ENCODE measurements at regions not wholly inside any gene's neighbourhood (a gene's known extent, or its start where the extent isn't known, plus 50 kb on each side); places are given as distances from the start of the nearest gene placed in this dataset.

GRCh38 chr2:239768907-239769553 lies 256.1 kb downstream of the NDUFA10 start:
- no peaks in the 10 kb centered on the region for H3K4me1 ChIP-seq (ENCODE audit: control insufficient read depth in 1 of 2, extremely low read depth in 1 of 2, insufficient read depth in 2 of 2, low read length in 2 of 2)
- Mint-ChIP-seq H3K36me3 (peaks cover 4% of the 10 kb centered on the region), H3K4me3 (no peak overlapping the region), H3K9me3 (peaks cover 0 to 5% (median 4%) of the 10 kb centered on the region in 3 donors), H3K27ac (no peak overlapping the region), H3K4me1 (no peaks in the 10 kb centered on the region), H3K27me3 (peaks cover 0 to 4% of the 10 kb centered on the region in 2 donors)
- no peaks in the 10 kb centered on the region for H3K36me3 ChIP-seq (ENCODE audit: control insufficient read depth in 2 of 2, extremely low read depth in 1 of 2, insufficient read depth in 1 of 2, low read length in 1 of 2)
- ATAC-seq (replicated peaks in 1 of 4), result no peak
- DNase-seq, result no peak
- H3K27ac ChIP-seq (ENCODE audit: low read length), result no peak overlapping the region
- H3K9me3 ChIP-seq, result no peaks in the 10 kb centered on the region
- WGBS (ENCODE audit: insufficient coverage), result 74% methylated on average over 6 of the region's 10 CpGs
- POLR2A ChIA-PET, result no interaction called here
- CTCF ChIA-PET, result no interaction called here
- H3K4me3 ChIP-seq (ENCODE audit: control insufficient read depth in 1 of 2, extremely low read depth in 1 of 2, low read length in 1 of 2), result no peak overlapping the region
- peaks cover 0 to 29% of the 10 kb centered on the region in 2 experiments for H3K27me3 ChIP-seq (replicated peaks in 1 of 2; ENCODE audit: control insufficient read depth in 2 of 2, extremely low read depth in 1 of 2, insufficient read depth in 2 of 2, low read length in 1 of 2)

DNA sequence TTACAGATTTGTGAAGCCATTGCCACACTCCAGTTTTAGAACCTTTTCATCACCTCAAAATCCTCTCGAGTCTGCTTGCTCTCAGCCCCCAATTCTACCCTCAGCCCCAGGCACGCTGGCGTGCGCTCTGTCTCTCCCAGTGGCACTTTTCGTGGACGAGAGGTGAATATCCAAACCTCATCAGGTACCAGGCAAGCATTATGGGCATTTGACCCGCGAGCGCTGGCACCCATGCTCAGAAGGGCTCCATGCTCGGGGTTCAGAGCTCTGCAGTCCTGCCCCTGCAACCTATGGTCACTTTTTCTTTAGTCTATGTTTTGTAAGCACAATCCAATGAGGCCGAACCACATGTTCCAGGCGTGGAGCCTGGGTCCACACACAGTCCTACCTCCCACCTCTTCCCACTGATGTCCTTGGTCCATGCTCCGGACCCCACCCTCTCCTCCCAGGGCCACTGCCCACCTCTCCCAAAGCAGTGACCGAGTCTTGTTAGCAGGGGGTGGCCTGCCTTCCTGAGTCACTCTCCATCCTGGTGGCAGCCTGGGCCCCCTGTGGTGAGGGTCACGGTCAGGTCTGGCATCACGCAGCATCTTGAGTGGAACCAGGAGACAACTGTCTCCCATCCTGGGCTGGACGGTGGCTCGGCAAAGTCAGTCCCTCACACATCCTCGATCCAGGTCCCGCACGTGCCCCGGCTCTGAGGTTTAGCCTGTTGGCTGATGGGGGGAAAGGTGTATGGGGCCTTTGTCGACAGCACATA lies 256.9 kb downstream of the NDUFA10 start:
- Histone ChIP-seq H3K9me3 (no peaks in the 10 kb centered on the region), H3K4me3 (ENCODE audit: control insufficient read depth in 1 of 2, extremely low read depth in 1 of 2, low read length in 1 of 2) (no peak overlapping the region), H3K4me1 (ENCODE audit: control insufficient read depth in 1 of 2, extremely low read depth in 1 of 2, insufficient read depth in 2 of 2, low read length in 2 of 2) (no peaks in the 10 kb centered on the region), H3K27ac (ENCODE audit: low read length) (no peak overlapping the region), H3K36me3 (ENCODE audit: control insufficient read depth in 2 of 2, extremely low read depth in 1 of 2, insufficient read depth in 1 of 2, low read length in 1 of 2) (no peaks in the 10 kb centered on the region), H3K27me3 (replicated peaks in 1 of 2; ENCODE audit: control insufficient read depth in 2 of 2, extremely low read depth in 1 of 2, insufficient read depth in 2 of 2, low read length in 1 of 2) (peaks cover 0 to 24% of the 10 kb centered on the region in 2 experiments)
- H3K27me3 Mint-ChIP-seq, result peaks cover 0 to 4% of the 10 kb centered on the region in 2 donors
- no peak overlapping the region for H3K4me3 Mint-ChIP-seq
- no peak for DNase-seq
- H3K36me3 Mint-ChIP-seq, result peaks cover 4% of the 10 kb centered on the region
- ATAC-seq (replicated peaks in 1 of 4), result no peak
- ChIA-PET CTCF (no interaction called here), POLR2A (no interaction called here)
- H3K4me1 Mint-ChIP-seq, result no peaks in the 10 kb centered on the region
- H3K9me3 Mint-ChIP-seq, result peaks cover 0 to 5% (median 4%) of the 10 kb centered on the region in 3 donors
- 90% methylated on average over 17 of the region's 23 CpGs for WGBS (ENCODE audit: insufficient coverage)
- H3K27ac Mint-ChIP-seq, result no peak overlapping the region

DNA sequence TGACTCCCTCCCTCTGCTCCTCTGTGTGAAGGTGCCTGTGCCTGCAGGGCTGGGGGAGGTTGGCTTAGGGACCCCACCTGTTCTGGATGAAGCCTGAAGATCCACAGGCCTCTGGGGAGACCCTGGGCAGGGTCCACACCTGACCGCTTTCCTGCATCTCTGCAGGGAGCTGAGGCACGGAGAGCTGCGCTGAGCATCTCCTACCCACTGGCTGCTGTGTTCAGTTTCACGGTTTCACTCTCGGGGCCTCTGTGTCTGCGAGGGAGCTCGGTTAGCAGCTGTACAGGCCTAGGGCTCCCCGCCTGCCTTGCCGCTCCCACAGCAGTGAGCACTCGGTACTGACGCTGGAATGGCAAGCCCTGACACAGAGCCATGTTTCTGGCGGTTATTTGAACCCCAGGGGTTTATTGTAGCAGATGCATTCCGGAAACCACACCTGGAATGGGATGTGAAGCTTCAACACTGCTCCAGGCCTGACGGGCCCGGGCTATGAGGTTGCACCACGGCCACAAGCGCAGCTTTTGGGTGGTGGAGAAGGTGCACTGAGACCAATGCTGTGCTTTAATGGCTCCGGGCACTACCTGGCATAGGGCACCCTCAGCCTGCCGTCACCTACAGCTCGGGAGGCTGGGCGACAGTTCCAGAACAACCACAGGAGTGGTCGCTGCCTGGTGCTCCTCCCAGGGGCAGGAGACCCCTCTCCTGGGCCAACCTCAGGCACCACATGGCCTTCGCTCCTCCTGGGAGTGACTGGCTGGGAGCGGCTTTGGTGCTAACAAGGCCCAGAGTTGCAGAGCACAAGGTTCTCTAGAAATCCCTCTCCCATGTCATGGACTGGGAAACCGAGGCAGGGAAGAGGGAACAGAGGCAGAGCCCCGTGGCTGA lies 257.9 kb downstream of the NDUFA10 start:
- WGBS (ENCODE audit: insufficient coverage), result 86% methylated on average over 23 of the region's 26 CpGs

GRCh38 chr2:239765911-239766310 lies 259.2 kb downstream of the NDUFA10 start:
- H3K4me1 ChIP-seq (ENCODE audit: control insufficient read depth in 1 of 2, extremely low read depth in 1 of 2, insufficient read depth in 2 of 2, low read length in 2 of 2), result no peaks in the 10 kb centered on the region
- H3K27ac Mint-ChIP-seq, result no peak overlapping the region
- 78% methylated on average over 6 of the region's 12 CpGs for WGBS (ENCODE audit: insufficient coverage)
- no peaks in the 10 kb centered on the region for H3K4me1 Mint-ChIP-seq
- DNase-seq, result no peak
- H3K4me3 ChIP-seq (ENCODE audit: control insufficient read depth in 1 of 2, extremely low read depth in 1 of 2, low read length in 1 of 2), result no peak overlapping the region
- H3K36me3 Mint-ChIP-seq, result no peaks in the 10 kb centered on the region
- H3K27me3 ChIP-seq (replicated peaks in 1 of 2; ENCODE audit: control insufficient read depth in 2 of 2, extremely low read depth in 1 of 2, insufficient read depth in 2 of 2, low read length in 1 of 2), result peaks cover 0 to 31% of the 10 kb centered on the region in 2 experiments
- peaks cover 0 to 1% (median 0%) of the 10 kb centered on the region in 3 donors for H3K9me3 Mint-ChIP-seq
- no peaks in the 10 kb centered on the region for H3K9me3 ChIP-seq
- ChIA-PET CTCF (no interaction called here), POLR2A (no interaction called here)
- H3K27ac ChIP-seq (ENCODE audit: low read length), result no peak overlapping the region
- no peak overlapping the region for H3K4me3 Mint-ChIP-seq
- ATAC-seq (replicated peaks in 1 of 4), result no peak
- H3K27me3 Mint-ChIP-seq, result peaks cover 4 to 7% of the 10 kb centered on the region in 2 donors
- H3K36me3 ChIP-seq (ENCODE audit: control insufficient read depth in 2 of 2, extremely low read depth in 1 of 2, insufficient read depth in 1 of 2, low read length in 1 of 2), result no peaks in the 10 kb centered on the region

More for the DNA sequence above, 257.9 kb downstream of the NDUFA10 start:
- ATAC-seq (replicated peaks in 1 of 4) (no peak), DNase-seq (no peak)
- Mint-ChIP-seq H3K9me3 (peaks cover 0 to 5% (median 4%) of the 10 kb centered on the region in 3 donors), H3K36me3 (peaks cover 4% of the 10 kb centered on the region), H3K4me1 (no peaks in the 10 kb centered on the region), H3K27ac (no peak overlapping the region), H3K27me3 (peaks cover 0 to 4% of the 10 kb centered on the region in 2 donors), H3K4me3 (no peak overlapping the region)
- CTCF ChIA-PET, result no interaction called here
- Histone ChIP-seq H3K27me3 (replicated peaks in 1 of 2; ENCODE audit: control insufficient read depth in 2 of 2, extremely low read depth in 1 of 2, insufficient read depth in 2 of 2, low read length in 1 of 2) (peaks cover 0 to 23% of the 10 kb centered on the region in 2 experiments), H3K9me3 (no peaks in the 10 kb centered on the region), H3K4me3 (ENCODE audit: control insufficient read depth in 1 of 2, extremely low read depth in 1 of 2, low read length in 1 of 2) (no peak overlapping the region), H3K36me3 (ENCODE audit: control insufficient read depth in 2 of 2, extremely low read depth in 1 of 2, insufficient read depth in 1 of 2, low read length in 1 of 2) (no peaks in the 10 kb centered on the region), H3K4me1 (ENCODE audit: control insufficient read depth in 1 of 2, extremely low read depth in 1 of 2, insufficient read depth in 2 of 2, low read length in 2 of 2) (no peaks in the 10 kb centered on the region), H3K27ac (ENCODE audit: low read length) (no peak overlapping the region)
- POLR2A ChIA-PET, result no interaction called here

GRCh38 chr2:239765076-239765845 lies 259.9 kb downstream of the NDUFA10 start:
- H3K27ac ChIP-seq (ENCODE audit: low read length), result no peak overlapping the region
- no peaks in the 10 kb centered on the region for H3K36me3 Mint-ChIP-seq
- ChIA-PET CTCF (no interaction called here), POLR2A (no interaction called here)
- H3K9me3 ChIP-seq, result no peaks in the 10 kb centered on the region
- H3K27me3 ChIP-seq (replicated peaks in 1 of 2; ENCODE audit: control insufficient read depth in 2 of 2, extremely low read depth in 1 of 2, insufficient read depth in 2 of 2, low read length in 1 of 2), result peaks cover 0 to 36% of the 10 kb centered on the region in 2 experiments
- no peak overlapping the region for H3K27ac Mint-ChIP-seq
- H3K36me3 ChIP-seq (ENCODE audit: control insufficient read depth in 2 of 2, extremely low read depth in 1 of 2, insufficient read depth in 1 of 2, low read length in 1 of 2), result no peaks in the 10 kb centered on the region
- H3K9me3 Mint-ChIP-seq, result peaks cover 0 to 8% (median 0%) of the 10 kb centered on the region in 3 donors
- H3K4me3 Mint-ChIP-seq, result no peak overlapping the region
- H3K4me3 ChIP-seq (ENCODE audit: control insufficient read depth in 1 of 2, extremely low read depth in 1 of 2, low read length in 1 of 2), result no peak overlapping the region
- H3K27me3 Mint-ChIP-seq, result peaks cover 4 to 7% of the 10 kb centered on the region in 2 donors
- no peaks in the 10 kb centered on the region for H3K4me1 ChIP-seq (ENCODE audit: control insufficient read depth in 1 of 2, extremely low read depth in 1 of 2, insufficient read depth in 2 of 2, low read length in 2 of 2)
- no peaks in the 10 kb centered on the region for H3K4me1 Mint-ChIP-seq
- 84% methylated on average over 15 of the region's 17 CpGs for WGBS (ENCODE audit: insufficient coverage)
- no peak for DNase-seq
- ATAC-seq (replicated peaks in 1 of 4), result no peak
